ENCODE measurements at regions not wholly inside any gene's neighbourhood (a gene's known extent, or its start where the extent isn't known, plus 50 kb on each side); places are given as distances from the start of the nearest gene placed in this dataset.
"Not testable (repeated sequence)": the region's sequence is repeated elsewhere in the genome, so short reads cannot be mapped to it uniquely, and the experiment has no call there.

DNA sequence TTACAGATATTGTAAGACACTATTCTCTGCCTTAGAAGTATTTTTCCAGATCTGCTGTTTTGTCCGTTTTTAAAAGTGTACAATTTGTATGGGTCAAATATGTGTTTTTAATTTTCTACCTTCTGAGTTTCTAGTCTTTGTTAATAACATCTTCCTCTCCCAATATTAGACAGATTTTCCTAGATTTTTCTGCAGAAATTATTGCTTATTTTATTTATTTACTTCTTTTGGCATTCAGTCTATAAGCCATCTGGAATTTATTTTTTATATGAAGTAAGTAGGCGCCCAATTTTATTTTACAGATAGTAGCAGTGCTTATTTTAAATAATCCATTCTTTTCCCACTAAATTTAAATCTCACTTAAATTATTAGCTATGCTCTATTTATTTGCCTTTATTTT, 103.1 kb upstream of the PLEKHG1 start:
- Histone ChIP-seq H3K4me3 (ENCODE audit: low read depth, low read length) (no peak overlapping the region), H3K27me3 (replicated peaks) (no peaks in the 10 kb centered on the region), H3K27ac (no peak overlapping the region), H3K36me3 (replicated peaks) (no peaks in the 10 kb centered on the region)
- TF ChIP-seq, protein P1, sequence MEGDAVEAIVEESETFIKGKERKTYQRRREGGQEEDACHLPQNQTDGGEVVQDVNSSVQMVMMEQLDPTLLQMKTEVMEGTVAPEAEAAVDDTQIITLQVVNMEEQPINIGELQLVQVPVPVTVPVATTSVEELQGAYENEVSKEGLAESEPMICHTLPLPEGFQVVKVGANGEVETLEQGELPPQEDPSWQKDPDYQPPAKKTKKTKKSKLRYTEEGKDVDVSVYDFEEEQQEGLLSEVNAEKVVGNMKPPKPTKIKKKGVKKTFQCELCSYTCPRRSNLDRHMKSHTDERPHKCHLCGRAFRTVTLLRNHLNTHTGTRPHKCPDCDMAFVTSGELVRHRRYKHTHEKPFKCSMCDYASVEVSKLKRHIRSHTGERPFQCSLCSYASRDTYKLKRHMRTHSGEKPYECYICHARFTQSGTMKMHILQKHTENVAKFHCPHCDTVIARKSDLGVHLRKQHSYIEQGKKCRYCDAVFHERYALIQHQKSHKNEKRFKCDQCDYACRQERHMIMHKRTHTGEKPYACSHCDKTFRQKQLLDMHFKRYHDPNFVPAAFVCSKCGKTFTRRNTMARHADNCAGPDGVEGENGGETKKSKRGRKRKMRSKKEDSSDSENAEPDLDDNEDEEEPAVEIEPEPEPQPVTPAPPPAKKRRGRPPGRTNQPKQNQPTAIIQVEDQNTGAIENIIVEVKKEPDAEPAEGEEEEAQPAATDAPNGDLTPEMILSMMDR (IDR thresholded peaks at IDR 0.05; ENCODE audit: low read depth, low read length, missing control alignments), result no peak
- in situ Hi-C loops (cut with HindIII; ENCODE audit: low pct_ligation_motif_present, low sequenced_read_pairs), result no loop called here
- no peak for DNase-seq

DNA sequence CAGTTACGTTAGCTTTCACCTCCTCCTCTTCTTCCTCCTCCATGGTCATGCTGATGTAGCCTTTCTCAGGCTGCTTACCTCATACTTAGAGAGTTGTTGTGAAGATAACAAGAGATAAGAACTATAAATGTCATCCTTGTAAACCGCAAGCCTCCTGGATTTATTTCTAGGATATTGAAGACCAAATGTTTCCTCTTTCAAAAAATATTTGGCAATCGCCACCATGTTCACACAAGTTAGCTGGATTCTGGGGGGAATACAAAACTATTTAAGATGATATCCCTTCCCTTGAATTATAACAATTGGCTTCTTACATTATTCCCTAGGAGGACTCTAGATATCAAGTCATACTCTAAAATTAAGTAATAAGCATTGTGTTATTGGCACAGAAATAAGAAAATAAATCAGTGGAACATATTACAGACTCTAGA, 99.8 kb upstream of the PLEKHG1 start:
- Histone ChIP-seq H3K4me3 (ENCODE audit: low read depth, low read length) (no peak overlapping the region), H3K36me3 (replicated peaks) (no peaks in the 10 kb centered on the region), H3K27ac (no peak overlapping the region), H3K27me3 (replicated peaks) (no peaks in the 10 kb centered on the region)
- DNase-seq, result no peak
- TF ChIP-seq, protein P1 (IDR thresholded peaks at IDR 0.05; ENCODE audit: low read depth, low read length, missing control alignments), result no peak
- in situ Hi-C loops (cut with HindIII; ENCODE audit: low pct_ligation_motif_present, low sequenced_read_pairs), result no loop called here

DNA sequence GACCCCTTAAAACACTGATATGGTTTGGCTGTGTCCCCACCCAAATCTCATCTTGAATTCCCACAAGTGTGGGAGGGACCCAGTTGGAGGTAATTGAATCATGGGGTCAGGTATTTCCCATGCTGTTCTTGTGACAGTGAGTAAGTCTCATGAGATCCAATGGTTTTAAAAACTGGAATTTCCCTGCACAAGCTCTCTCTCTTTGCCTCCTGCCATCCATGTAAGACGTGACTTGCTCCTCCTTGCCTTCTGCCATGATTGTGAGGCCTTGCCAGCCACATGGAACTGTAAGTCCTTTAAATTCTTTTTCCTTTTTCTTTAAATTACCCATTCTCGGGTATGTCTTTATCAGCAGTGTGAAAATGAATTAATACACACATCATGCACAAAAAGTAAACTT, 99.1 kb upstream of the PLEKHG1 start:
- H3K27me3 ChIP-seq (replicated peaks); H3K4me3 ChIP-seq (ENCODE audit: low read depth, low read length); H3K27ac ChIP-seq; DNase-seq; in situ Hi-C loops (cut with HindIII; ENCODE audit: low pct_ligation_motif_present, low sequenced_read_pairs); H3K36me3 ChIP-seq (replicated peaks): not testable (repeated sequence)

DNA sequence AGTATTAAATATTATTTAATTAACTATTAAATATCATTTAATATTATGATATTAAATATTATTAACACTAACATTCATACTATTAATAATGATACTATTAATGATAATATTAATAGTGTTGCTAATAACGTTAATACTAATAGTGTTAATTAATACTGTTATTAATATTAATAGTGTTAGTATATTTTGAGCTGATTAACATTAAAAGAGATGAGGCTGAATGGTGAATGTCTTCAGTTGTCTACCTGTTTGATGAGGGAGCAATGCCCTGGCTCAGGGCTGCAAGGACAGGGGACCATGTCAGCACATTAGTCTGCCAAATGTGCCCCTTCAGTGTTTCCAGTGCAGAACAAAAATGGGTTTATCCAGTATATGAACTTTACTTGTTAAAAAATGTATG, 96.6 kb upstream of the PLEKHG1 start:
- TF ChIP-seq, protein P1 (IDR thresholded peaks at IDR 0.05; ENCODE audit: low read depth, low read length, missing control alignments), result no peak
- no peak for DNase-seq
- no peak overlapping the region for H3K4me3 ChIP-seq (ENCODE audit: low read depth, low read length)
- H3K27ac ChIP-seq, result no peak overlapping the region
- H3K27me3 ChIP-seq (replicated peaks), result no peaks in the 10 kb centered on the region
- no peaks in the 10 kb centered on the region for H3K36me3 ChIP-seq (replicated peaks)
- in situ Hi-C loops (cut with HindIII; ENCODE audit: low pct_ligation_motif_present, low sequenced_read_pairs), result no loop called here

DNA sequence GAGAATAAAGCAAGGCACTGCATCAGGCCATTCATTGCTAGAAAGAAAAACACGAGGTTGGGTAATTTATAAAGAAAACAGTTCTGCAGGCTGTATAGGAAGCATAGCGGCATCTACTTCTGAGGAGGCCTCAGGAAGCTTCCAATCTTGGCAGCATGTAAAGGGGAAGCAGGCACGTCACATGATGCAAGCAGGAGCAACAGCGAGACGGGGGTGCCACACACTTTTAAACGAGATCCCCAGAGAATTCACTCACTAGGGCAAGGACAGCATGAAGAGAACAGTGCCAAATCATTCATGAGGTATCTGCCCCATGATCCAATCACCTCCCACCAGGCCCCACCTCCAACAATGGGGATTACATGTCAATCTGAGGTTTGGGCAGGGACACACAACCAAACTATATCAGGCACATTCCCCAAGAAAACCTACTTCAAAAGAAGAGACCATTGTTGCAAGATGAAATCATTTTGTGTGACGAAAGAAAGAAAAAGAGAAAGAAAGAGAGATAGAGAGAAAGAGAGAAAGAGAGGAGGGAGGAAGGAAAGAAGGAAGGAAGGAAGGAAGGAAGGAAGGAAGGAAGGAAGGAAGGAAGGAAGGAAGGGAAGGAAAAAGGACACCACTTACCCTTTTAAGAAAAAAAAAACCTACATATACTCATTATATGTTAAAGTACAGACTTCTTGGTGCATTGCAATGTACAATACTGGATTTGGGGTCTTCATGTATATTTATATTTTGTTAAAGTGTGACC, 95.9 kb upstream of the PLEKHG1 start:
- no peaks in the 10 kb centered on the region for H3K36me3 ChIP-seq (replicated peaks)
- no peak overlapping the region for H3K27ac ChIP-seq
- no peak overlapping the region for H3K4me3 ChIP-seq (ENCODE audit: low read depth, low read length)
- TF ChIP-seq, protein P1 (IDR thresholded peaks at IDR 0.05; ENCODE audit: low read depth, low read length, missing control alignments), result no peak
- in situ Hi-C loops (cut with HindIII; ENCODE audit: low pct_ligation_motif_present, low sequenced_read_pairs), result no loop called here
- no peaks in the 10 kb centered on the region for H3K27me3 ChIP-seq (replicated peaks)
- no peak for DNase-seq

DNA sequence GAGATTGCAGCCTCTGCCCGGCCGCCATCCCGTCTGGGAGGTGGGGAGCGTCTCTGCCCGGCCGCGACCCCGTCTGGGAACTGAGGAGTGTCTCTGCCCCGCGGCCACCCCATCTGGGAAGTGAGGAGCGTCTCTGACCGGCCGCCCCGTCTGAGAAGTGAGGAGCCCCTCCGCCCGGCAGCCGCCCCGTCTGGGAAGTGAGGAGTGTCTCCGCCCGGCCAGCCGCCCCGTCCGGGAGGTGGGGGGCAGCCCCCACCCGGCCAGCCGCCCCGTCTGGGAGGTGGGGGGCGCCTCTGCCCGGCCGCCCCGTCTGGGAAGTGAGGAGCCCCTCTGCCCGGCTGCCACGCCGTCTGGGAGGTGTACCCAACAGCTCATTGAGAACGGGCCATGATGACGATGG, 92.3 kb upstream of the PLEKHG1 start:
- H3K27ac ChIP-seq; in situ Hi-C loops (cut with HindIII; ENCODE audit: low pct_ligation_motif_present, low sequenced_read_pairs); H3K27me3 ChIP-seq (replicated peaks); H3K4me3 ChIP-seq (ENCODE audit: low read depth, low read length); H3K36me3 ChIP-seq (replicated peaks); DNase-seq: not testable (repeated sequence)

DNA sequence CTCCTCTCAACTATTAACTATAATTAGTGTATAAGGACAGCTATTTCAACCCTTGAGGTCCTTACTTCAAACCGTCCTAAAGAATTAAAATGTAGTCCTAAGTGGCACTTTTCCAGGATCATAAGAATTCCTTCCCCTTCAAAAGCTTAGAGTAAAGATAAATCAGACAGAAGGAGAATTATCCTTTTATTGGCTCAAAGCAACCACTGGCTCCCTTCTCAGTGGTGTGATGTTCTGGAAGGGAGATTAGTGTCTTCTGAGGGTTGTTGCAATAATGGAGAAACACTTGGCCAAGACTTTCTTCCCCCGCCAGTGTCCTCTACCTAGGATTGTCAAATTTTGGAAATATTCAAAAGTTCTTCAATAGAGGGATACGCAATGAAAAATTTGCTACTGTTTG, 89.1 kb upstream of the PLEKHG1 start:
- H3K4me3 ChIP-seq (ENCODE audit: low read depth, low read length), result no peak overlapping the region
- H3K27me3 ChIP-seq (replicated peaks), result no peaks in the 10 kb centered on the region
- TF ChIP-seq, protein P1 (IDR thresholded peaks at IDR 0.05; ENCODE audit: low read depth, low read length, missing control alignments), result no peak
- no peak for DNase-seq
- H3K27ac ChIP-seq, result no peak overlapping the region
- in situ Hi-C loops (cut with HindIII; ENCODE audit: low pct_ligation_motif_present, low sequenced_read_pairs), result no loop called here
- no peaks in the 10 kb centered on the region for H3K36me3 ChIP-seq (replicated peaks)

Data from brain microvascular endothelial cell (primary cell).